Choroid plexus epithelial cell (primary cell): ENCODE measurements at regions not wholly inside any gene's neighbourhood (a gene's known extent, or its start where the extent isn't known, plus 50 kb on each side); places are given as distances from the start of the nearest gene placed in this dataset.
"Not testable (repeated sequence)": the region's sequence is repeated elsewhere in the genome, so short reads cannot be mapped to it uniquely, and the experiment has no call there.

ENCODE experiments used
- DNase-seq: peaks from one replicate; pipeline ENCODE4 v3.0.0-alpha.2; 2010; ENCODE audit warnings: low read depth
- H3K4me3 ChIP-seq: 2 replicates; pipeline ENCODE4 v1.5.1; 2011; ENCODE audit warnings: low read depth, mild to moderate bottlenecking, control low read depth, low read length, moderate library complexity
- TF ChIP-seq, protein P1 (sequence below): conservative IDR thresholded peaks from 2 replicates; pipeline ENCODE4 v1.5.1; 2011; ENCODE audit warnings: low read depth, mild to moderate bottlenecking, control low read depth, inconsistent platforms, low read length, moderate library complexity

DNA sequence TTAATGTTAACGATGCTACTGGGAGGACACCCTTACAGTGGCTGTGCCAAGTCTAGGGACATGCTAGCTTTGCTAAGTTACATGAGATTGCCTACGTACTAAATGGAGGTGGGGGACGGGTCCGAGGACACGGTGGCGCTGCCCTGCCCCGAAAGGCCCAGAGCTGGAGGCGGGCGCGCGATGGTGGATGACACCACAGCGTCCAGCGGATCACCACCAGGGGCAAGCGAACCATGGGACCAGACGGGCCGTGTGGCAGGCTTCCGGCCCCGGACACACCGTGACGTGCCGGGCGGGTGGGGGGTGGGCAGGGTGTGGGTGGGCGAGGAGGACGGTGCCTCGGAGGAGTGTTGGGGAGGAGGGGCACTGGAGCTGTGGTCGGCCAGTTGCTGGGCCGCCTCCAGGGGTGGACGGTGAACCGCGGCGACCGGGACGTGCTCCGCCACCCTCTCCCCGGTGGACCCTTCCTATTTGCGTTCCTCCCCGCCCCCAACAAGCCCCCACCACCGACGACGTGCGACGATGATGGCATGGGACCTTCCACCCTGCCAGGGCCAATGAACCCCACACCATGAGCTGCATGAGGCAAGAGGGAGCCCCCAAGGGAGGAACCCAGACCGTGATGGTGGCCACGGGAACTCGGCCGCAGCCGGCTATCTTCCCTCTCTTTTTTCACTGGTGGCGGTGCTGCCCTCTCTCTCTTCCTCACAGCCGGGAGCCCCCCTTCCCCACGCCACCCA lies 773.3 kb upstream of the DEFB115 start:
- H3K4me3 ChIP-seq = no peak overlapping the region
- TF ChIP-seq, protein P1, sequence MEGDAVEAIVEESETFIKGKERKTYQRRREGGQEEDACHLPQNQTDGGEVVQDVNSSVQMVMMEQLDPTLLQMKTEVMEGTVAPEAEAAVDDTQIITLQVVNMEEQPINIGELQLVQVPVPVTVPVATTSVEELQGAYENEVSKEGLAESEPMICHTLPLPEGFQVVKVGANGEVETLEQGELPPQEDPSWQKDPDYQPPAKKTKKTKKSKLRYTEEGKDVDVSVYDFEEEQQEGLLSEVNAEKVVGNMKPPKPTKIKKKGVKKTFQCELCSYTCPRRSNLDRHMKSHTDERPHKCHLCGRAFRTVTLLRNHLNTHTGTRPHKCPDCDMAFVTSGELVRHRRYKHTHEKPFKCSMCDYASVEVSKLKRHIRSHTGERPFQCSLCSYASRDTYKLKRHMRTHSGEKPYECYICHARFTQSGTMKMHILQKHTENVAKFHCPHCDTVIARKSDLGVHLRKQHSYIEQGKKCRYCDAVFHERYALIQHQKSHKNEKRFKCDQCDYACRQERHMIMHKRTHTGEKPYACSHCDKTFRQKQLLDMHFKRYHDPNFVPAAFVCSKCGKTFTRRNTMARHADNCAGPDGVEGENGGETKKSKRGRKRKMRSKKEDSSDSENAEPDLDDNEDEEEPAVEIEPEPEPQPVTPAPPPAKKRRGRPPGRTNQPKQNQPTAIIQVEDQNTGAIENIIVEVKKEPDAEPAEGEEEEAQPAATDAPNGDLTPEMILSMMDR = no peak
- DNase-seq = no peak

- H3K4me3 ChIP-seq = no peak overlapping the region
- no peak for DNase-seq
- TF ChIP-seq, protein P1 = no peak
These were observed 772.8 kb upstream of the DEFB115 start for GRCh38 chr20:30484749-30485070.

DNA sequence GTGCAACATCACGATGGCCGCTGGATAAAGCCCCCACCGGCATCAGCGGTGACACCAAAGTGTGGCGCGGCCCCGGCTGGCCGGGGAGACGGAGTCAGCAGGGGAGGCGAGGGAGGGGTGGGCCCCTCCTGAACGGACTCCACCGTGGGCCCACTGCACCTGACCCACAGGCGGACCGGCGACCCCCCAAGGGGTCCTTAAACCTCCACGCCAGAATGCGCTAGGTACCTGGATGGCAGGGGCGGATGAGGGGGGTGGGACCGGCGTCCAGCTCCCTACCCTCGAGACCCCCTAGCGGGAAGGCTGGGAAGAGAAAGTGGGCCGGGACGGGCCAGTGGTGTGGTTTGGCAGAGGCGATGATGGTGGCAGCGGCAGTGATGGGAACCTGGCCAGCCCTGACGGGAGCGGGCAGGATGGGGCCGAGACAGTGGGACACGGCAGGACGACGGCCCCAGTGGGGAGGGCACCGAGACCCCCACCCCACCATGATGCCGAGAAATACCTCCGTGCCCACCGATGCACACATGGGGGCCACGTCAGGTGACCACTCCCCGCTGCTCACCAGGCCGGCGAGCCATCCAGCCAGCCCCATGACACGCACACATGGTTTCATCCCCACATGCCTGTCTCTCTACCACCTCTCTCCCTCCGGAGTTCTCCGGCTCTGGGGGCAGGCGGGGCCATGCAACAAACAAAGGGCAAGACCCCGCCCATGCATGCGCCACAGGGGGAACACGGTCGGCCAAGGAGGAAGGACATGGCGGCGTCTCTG lies 771.9 kb upstream of the DEFB115 start:
- no peak overlapping the region for H3K4me3 ChIP-seq
- DNase-seq = no peak
- TF ChIP-seq, protein P1 = no peak

DNA sequence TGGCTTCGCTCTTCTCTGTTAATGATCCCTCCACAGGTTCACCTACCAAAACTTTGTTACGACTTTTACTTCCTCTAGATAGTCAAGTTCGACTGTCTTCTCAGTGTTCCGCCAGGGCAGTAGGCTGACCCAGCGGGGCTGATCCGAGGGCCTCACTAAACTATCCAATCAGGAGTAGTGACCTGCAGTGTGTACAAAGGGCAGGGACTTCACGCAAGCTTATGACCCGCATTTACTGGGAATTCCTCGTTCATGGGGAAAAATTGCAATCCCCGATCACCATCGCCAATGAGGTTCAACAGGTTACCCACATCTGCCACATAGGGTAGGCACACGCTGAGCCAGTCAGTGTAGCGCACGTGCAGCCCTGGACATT lies 771.4 kb upstream of the DEFB115 start:
- TF ChIP-seq, protein P1 = no peak
- no peak for DNase-seq

GRCh38 chr20:30487461-30487860 lies 770.0 kb upstream of the DEFB115 start:
- DNase-seq, H3K4me3 ChIP-seq: not testable (repeated sequence)

More for the DNA sequence above, 771.4 kb upstream of the DEFB115 start:
- no peak overlapping the region for H3K4me3 ChIP-seq

DNA sequence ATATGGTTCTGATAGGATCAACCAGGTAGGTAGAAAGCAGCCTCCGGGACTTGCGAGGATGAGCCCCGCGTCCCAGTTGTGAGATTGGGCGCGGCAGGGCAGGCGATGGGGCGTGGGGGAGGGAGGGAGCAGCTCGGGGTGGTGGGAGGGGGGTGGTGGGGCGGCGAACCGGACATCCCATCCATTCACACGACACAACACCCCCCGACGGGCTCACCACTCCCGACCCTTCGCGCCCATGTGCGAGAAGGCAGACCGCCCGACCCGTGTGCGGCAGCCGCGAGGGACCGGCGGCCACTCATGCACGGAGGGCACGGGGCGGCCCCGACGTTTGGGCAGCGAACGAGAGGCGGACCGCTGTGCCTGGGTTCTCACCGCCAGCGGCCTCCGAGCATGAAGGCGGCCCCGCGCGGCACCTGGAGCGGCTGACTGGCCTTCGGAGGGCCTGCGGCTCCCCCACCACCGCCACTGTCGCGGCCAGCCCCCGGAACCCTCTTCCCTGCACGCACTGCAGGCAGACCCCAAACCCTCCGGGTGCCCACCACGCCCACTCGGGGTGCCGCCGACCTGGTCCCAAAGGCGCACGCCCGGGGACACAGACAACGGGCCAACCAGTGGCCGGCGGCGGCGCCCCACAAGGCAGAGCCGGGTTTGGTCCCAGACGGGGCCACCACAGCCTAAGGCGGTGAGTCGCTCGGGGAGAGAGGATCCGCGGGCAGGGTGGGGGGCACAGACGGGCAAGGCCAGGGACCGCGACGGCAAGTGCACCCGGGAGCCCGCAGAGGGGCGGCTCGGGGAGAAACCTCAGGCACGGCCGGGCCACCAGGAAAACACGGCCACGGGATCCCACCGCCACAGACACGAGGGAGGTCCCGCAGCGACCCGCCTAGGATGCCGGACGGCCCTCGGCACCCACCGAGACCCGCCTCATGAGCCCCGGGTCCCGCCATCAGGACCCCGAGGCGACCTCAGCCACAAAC lies 769.2 kb upstream of the DEFB115 start:
- H3K4me3 ChIP-seq = no peak overlapping the region
- TF ChIP-seq, protein P1 = no peak
- DNase-seq = no peak
